NT2/D1 (cell line): ENCODE measurements at regions not wholly inside any gene's neighbourhood (a gene's known extent, or its start where the extent isn't known, plus 50 kb on each side); places are given as distances from the start of the nearest gene placed in this dataset.
"Not testable (repeated sequence)": the region's sequence is repeated elsewhere in the genome, so short reads cannot be mapped to it uniquely, and the experiment has no call there.

Experiments
- DNase-seq: peaks from one replicate; pipeline ENCODE4 v3.0.0-alpha.2; 2011; ENCODE audit warnings: low read depth, low spot score
- H3K27me3 ChIP-seq: 2 replicates; pipeline ENCODE4 v1.6.0; 2011; ENCODE audit warnings: mild to moderate bottlenecking; ENCODE audit not compliant: insufficient read length, insufficient read depth
- H3K36me3 ChIP-seq: 2 replicates; pipeline ENCODE4 v1.6.1; 2011; ENCODE audit warnings: mild to moderate bottlenecking, low read length, mixed read lengths; ENCODE audit not compliant: insufficient read depth, insufficient read length
- H3K4me1 ChIP-seq: 2 replicates; pipeline ENCODE4 v1.5.1; 2011; ENCODE audit not compliant: insufficient read depth, insufficient read length
- H3K4me3 ChIP-seq: 2 replicates; pipeline ENCODE4 v1.5.1; 2011; ENCODE audit warnings: low read depth; ENCODE audit not compliant: insufficient read length
- H3K9ac ChIP-seq: 2 replicates; pipeline ENCODE4 v1.6.0; 2011; ENCODE audit warnings: low read depth; ENCODE audit not compliant: insufficient read length
- H3K9me3 ChIP-seq: 2 replicates; pipeline ENCODE4 v1.5.1; 2011; ENCODE audit warnings: mild to moderate bottlenecking, low read length; ENCODE audit not compliant: insufficient read depth
- SUZ12 ChIP-seq: IDR thresholded peaks from 2 replicates; pipeline ENCODE4 v1.6.1; 2011; ENCODE audit not compliant: insufficient read length, insufficient read depth; ENCODE audit errors: extremely low read depth
- YY1 ChIP-seq: IDR thresholded peaks from 2 replicates; pipeline ENCODE4 v1.6.1; 2011; ENCODE audit not compliant: insufficient read length, insufficient read depth
- ZNF274 ChIP-seq: IDR thresholded peaks from 2 replicates; pipeline ENCODE4 v1.6.1; 2011; ENCODE audit warnings: mild to moderate bottlenecking, low read depth, low read length

DNA sequence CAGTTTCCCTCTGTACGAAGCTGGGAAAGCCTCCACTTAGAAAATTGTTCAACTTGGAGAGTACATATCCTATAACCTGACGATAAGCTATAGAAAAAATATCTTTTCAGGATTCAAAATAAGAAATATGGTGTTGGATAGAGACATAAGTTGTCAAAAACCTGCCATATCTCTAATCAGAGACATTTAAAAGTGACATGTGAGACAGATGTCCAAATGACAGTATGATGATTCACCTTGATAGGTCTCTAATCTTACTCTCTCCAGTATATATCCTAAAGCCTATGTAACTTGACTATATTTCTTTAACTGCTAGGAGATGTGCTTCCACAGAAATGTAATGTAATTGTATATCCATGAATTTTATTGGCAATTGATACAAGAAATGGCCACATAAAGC is 932.4 kb upstream of the MAN1A1 start:
- Histone ChIP-seq H3K27me3 (no peaks in the 10 kb centered on the region), H3K9me3 (no peaks in the 10 kb centered on the region), H3K9ac (no peak overlapping the region), H3K36me3 (no peaks in the 10 kb centered on the region), H3K4me1 (no peaks in the 10 kb centered on the region), H3K4me3 (no peak overlapping the region)
- TF ChIP-seq SUZ12: no peak
- no peak for TF ChIP-seq YY1
- TF ChIP-seq ZNF274: no peak
- DNase-seq: no peak

DNA sequence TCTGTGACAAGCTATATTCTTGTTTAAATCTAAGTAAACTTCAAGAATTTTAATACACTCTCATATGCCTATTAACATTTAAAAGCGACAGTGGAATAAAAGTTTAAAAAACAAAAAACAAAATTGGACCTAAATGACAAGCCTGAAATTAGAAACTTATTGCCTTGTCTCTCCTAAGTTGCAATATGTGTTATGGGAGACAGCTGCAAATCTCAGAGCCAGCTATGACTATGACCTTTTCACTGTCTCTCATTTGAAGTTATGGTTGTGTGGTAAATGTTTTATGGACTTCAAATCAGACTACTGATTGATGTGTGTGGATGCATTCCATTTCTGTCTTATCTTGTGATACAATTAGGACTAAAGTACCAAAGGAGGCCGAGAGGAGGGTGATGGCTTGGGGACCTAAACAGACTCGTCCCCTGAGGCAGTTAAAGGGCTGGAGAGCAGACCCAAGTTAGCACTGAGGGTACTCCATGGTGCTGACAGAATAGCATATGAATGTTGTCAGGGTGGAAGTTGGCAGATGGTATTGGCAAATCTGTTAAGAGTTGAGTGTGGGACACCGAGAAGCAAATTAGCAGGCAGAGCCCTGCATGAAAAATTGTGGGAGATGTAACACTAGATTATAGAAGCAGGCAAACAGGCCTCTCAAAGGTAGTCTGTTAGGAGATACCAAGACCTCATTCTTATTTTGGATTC is 930.1 kb upstream of the MAN1A1 start:
- Histone ChIP-seq H3K4me1 (no peaks in the 10 kb centered on the region), H3K36me3 (no peaks in the 10 kb centered on the region), H3K4me3 (no peak overlapping the region), H3K27me3 (no peaks in the 10 kb centered on the region), H3K9ac (no peak overlapping the region), H3K9me3 (no peaks in the 10 kb centered on the region)
- no peak for DNase-seq
- TF ChIP-seq ZNF274: no peak
- TF ChIP-seq YY1: no peak
- no peak for TF ChIP-seq SUZ12

DNA sequence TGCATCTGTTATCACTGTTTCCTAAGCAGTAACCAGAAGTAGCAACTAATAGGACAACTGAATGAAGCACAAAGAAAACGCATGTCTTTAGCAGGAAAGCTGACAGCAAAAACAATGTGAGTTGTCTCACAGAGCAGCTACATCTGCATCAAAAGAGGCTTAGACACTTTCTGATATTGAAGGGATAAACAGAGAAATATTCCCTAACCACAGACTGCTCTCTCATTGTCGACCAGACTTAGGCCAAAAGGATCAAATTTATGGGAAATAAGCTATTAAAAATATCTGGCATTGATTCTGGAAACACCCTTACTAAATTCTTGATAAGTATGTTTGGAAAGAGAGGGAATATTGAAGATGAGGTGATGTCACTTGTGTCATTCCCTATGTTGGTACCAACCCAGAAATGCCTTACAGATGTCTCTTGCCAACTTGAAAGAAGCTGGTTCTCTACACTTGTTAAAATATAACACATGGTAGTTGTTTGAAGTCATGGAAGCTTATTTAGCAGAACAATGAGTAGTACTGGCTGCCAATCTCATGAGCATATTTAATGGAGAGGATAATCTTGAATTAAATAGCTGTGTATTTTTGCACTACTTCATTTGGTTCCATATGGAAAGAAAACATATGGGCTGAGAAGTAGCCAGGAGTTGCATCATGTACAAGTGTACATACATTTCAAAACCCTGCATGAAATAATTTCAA is 929.3 kb upstream of the MAN1A1 start:
- Histone ChIP-seq H3K4me1 (no peaks in the 10 kb centered on the region), H3K9me3 (no peaks in the 10 kb centered on the region), H3K9ac (no peak overlapping the region), H3K36me3 (no peaks in the 10 kb centered on the region), H3K27me3 (no peaks in the 10 kb centered on the region), H3K4me3 (no peak overlapping the region)
- no peak for TF ChIP-seq SUZ12
- TF ChIP-seq YY1: no peak
- TF ChIP-seq ZNF274: no peak
- DNase-seq: no peak

DNA sequence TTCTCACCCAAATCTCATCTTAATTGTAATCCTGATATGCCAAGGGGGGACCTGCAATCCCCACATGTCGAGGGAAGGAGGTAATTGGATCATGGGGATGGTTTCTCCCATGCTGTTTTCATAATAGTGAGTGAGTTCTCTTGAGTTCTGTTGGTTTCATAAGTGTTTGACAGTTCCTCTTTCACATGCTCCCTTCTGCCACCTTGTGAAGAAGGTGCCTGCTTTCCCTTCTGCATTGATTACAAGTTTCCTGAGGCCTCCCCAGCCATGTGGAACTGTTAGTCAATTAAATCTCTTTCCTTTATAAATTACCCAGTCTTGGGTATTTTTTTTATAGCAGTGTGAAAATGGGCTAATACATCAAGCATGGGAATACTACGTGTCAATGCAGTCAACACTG is 925.0 kb upstream of the MAN1A1 start:
- no peaks in the 10 kb centered on the region for H3K4me1 ChIP-seq
- no peak for TF ChIP-seq YY1
- TF ChIP-seq ZNF274: no peak
- TF ChIP-seq SUZ12: no peak
- H3K9ac ChIP-seq: no peak overlapping the region
- H3K36me3 ChIP-seq: no peaks in the 10 kb centered on the region
- H3K27me3 ChIP-seq: no peaks in the 10 kb centered on the region
- no peak for DNase-seq
- H3K9me3 ChIP-seq: no peaks in the 10 kb centered on the region
- no peak overlapping the region for H3K4me3 ChIP-seq

DNA sequence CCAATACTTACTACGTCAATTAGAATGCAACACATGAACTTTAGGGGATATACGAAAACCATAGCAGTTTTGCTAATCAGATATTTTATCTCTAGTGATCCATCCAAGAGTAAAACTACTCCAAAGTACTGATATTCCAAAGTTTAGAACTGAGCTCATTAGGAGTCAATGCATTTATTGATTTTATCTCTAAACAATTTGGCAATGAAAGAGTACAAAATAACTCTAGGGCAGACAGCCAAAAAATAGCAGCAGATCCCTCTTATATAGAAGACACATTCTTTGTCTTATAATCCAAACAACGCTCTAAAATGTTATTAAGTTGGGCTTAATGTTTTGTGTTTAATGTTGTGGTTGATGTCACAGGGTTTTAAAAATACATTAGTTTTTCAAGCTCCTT is 923.9 kb upstream of the MAN1A1 start:
- no peak for TF ChIP-seq ZNF274
- no peak for TF ChIP-seq SUZ12
- TF ChIP-seq YY1: no peak
- H3K27me3 ChIP-seq: no peaks in the 10 kb centered on the region
- H3K9ac ChIP-seq: no peak overlapping the region
- H3K4me1 ChIP-seq: no peaks in the 10 kb centered on the region
- peaks cover 5% of the 10 kb centered on the region; the same call in 1 of the 2 replicates for H3K9me3 ChIP-seq
- H3K36me3 ChIP-seq: no peaks in the 10 kb centered on the region
- no peak for DNase-seq
- H3K4me3 ChIP-seq: no peak overlapping the region

DNA sequence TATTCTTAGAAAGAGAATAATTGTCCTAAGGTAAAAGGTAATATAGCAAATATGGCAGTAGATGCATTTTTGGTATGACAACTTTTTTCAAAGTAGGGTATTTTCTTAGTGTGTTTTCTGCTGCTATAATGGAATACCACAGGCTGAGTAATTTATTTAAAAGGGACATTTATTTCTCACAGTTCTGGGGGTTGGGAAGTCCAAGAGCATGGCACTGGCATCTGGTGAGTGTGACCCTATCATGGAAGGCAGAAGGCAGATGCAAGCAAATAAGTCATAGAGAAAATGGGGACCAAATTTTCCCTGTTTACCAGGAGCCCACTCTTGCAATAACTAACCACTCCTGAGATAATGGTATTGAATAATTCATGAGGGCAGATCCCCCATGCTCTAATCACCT is 922.5 kb upstream of the MAN1A1 start:
- no peaks in the 10 kb centered on the region for H3K36me3 ChIP-seq
- peaks cover 5% of the 10 kb centered on the region; the same call in 1 of the 2 replicates for H3K9me3 ChIP-seq
- H3K9ac ChIP-seq: no peak overlapping the region
- H3K4me1 ChIP-seq: no peaks in the 10 kb centered on the region
- TF ChIP-seq ZNF274 (no peak), SUZ12 (no peak), YY1 (no peak)
- no peak for DNase-seq
- no peak overlapping the region for H3K4me3 ChIP-seq
- H3K27me3 ChIP-seq: no peaks in the 10 kb centered on the region

DNA sequence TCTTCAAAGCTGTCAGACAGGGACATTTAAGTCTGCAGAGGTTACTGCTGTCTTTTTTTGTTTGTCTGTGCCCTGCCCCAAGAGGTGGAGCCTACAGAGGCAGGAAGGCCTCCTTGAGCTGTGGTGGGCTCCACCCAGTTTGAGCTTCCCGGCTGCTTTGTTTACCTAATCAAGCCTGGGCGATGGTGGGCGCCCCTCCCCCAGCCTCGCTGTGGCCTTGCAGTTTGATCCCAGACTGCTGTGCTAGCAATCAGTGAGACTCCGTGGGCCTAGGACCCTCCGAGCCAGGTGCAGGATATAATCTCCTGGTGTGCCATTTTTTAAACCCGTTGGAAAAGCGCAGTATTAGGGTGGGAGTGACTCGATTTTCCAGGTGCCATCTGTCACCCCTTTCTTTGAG is 918.7 kb upstream of the MAN1A1 start:
- H3K4me3 ChIP-seq: not testable (repeated sequence)

More for the DNA sequence above, 918.7 kb upstream of the MAN1A1 start:
- DNase-seq, H3K9ac ChIP-seq, H3K36me3 ChIP-seq, H3K27me3 ChIP-seq, H3K9me3 ChIP-seq, H3K4me1 ChIP-seq: not testable (repeated sequence)
